Adrenal gland (tissue), 7 donors: ENCODE measurements at regions not wholly inside any gene's neighbourhood (a gene's known extent, or its start where the extent isn't known, plus 50 kb on each side); places are given as distances from the start of the nearest gene placed in this dataset.

ENCODE experiments used
- DNase-seq, 7 donors: peaks; one replicate each; pipeline ENCODE4 v3.0.0-alpha.2; 2019 to 2020
- H3K27ac ChIP-seq, 5 donors: fragments of 200-600 bp; sonication (generic) in 4 of 5; 1 replicate in 3 of 5; 2 replicates in 2 of 5; pipeline versions ENCODE4 v1.5.1 to v1.8.0; 2016 to 2020; ENCODE audit warnings: mild to moderate bottlenecking in 1 of 5
- H3K27me3 ChIP-seq: fragments of 200-600 bp; 2 replicates; pipeline ENCODE4 v1.8.0; 2021
- H3K36me3 ChIP-seq, 2 donors: fragments of 200-600 bp; replicated peaks in 1 of 2; 1 replicate in 1 of 2; 2 replicates in 1 of 2; pipeline versions ENCODE4 v1.5.1 to v1.8.0; 2018 to 2022
- H3K4me1 ChIP-seq, 2 donors: fragments of 200-600 bp; replicated peaks in 1 of 2; 1 replicate in 1 of 2; 2 replicates in 1 of 2; pipeline versions ENCODE4 v1.5.1 to v1.8.0; 2018 to 2021
- H3K4me3 ChIP-seq, 4 donors: fragments of 200-600 bp; sonication (generic) in 3 of 4; one replicate each; pipeline ENCODE4 v1.5.1; 2016 to 2018
- H3K9me3 ChIP-seq, 3 donors: fragments of 200-600 bp; sonication (generic) in 1 of 3; replicated peaks in 1 of 3; 1 replicate in 2 of 3; 2 replicates in 1 of 3; pipeline versions ENCODE4 v1.5.1 to v1.8.0; 2016 to 2021
- CTCF ChIP-seq, 6 experiments: fragments of 450-650 bp in 4 of 6; fragments of 200-600 bp in 2 of 6; sonication (generic) in 1 of 6; IDR thresholded peaks; 1 replicate in 5 of 6; 2 replicates in 1 of 6; pipeline versions ENCODE4 v1.5.1 to v1.8.0; 2016 to 2021; ENCODE audit warnings: antibody characterized with exemption in 6 of 6, mild to moderate bottlenecking in 2 of 6, moderate library complexity in 1 of 6
- POLR2A ChIP-seq, 2 donors: fragments of 450-650 bp; IDR thresholded peaks; one replicate each; pipeline ENCODE4 v1.6.1; 2017; ENCODE audit warnings: antibody characterized with exemption in 2 of 2, mild to moderate bottlenecking in 2 of 2, moderate library complexity in 1 of 2
- intact Hi-C, 2 donors: fragments of 100-400 bp; cut with DNase I; formaldehyde crosslinking; loops; one replicate each; pipeline versions ENCODE4 v1.14.1 to v1.15.0; 2022 to 2023
- small RNA-seq, 2 donors: library from RNA; depleted of rRNA; stranded (forward); fragments of <200 nt; gene quantifications; one replicate each; pipeline ENCODE3, GENCODE V24; 2016
- donor health status: DM: yes; HTN: yes; CAD: no.
- donor health status: DM: no; HTN: no; CAD: no.
- donor health status: DM: no; HTN: no; CAD: no.

GRCh38 chr3:130293247-130293646, 52.2 kb upstream of the COL6A5 start:
- Histone ChIP-seq H3K9me3 (peaks cover 0 to 7% (median 0%) of the 10 kb centered on the region in 3 donors), H3K4me3 (no peak overlapping the region), H3K27ac (no peak overlapping the region), H3K36me3 (no peaks in the 10 kb centered on the region), H3K27me3 (no peaks in the 10 kb centered on the region), H3K4me1 (no peaks in the 10 kb centered on the region)
- no peak for DNase-seq
- TF ChIP-seq CTCF (IDR thresholded peaks at IDR 0.05) (no peak), POLR2A (IDR thresholded peaks at IDR 0.05) (no peak)
- intact Hi-C loops = no loop called here

Small RNA genes lying in the stretch of these regions (small RNA-seq; reads per million reads assigned to genes)
- 0 reads per million in 2 donors for gene ENPP7P3
- 0 reads per million in 2 donors for gene SNRPCP8
